Activated naive CD4-positive, alpha-beta T cell treated with anti-CD3 and anti-CD28 coated beads, Interleukin-2, amount 50 U/mL, for 16 hours (primary cell): ENCODE measurements at regions not wholly inside any gene's neighbourhood (a gene's known extent, or its start where the extent isn't known, plus 50 kb on each side); places are given as distances from the start of the nearest gene placed in this dataset.
"Not testable (repeated sequence)": the region's sequence is repeated elsewhere in the genome, so short reads cannot be mapped to it uniquely, and the experiment has no call there.

Experiments used
- DNase-seq: peaks from one replicate; pipeline ENCODE4 v3.0.0-alpha.2; 2020

DNA sequence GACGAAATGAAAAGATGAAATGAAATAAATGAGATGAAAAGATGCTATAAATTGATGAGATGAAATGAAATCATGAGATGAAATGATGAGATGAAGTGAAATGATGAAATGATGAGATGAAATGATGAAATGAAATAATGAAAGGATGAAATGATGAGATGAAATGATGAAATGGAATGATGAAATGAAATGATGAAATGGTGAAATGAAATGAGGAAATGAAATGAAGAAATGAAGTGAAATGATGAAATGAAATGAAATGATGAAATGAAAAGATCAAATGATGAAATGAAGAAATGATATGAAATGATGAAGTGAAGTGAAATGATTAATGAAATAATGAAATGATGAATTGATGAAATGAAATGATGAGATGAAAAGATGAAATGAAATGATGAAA lies 138.5 kb upstream of the ERV3-1 start:
- not testable (repeated sequence) for DNase-seq

GRCh38 chr7:65144557-65144956 lies 138.1 kb upstream of the ERV3-1 start:
- DNase-seq, result not testable (repeated sequence)

DNA sequence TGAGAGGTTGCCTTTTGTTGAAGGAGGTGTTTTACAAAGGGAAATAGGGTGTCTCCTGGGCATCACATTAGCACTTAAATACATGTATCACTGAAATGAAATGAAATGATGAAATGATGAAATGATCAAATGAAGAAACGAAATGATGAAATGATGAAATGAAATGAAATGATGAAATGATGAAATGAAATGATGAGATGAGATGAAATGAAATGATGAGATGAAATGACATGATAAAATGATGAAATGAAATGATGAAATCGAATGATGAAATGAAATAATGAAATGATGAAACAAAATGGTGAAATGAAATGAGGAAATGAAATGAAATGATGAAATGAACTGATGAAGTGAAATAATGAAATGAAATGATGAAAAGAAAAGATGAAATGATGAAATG lies 137.6 kb upstream of the ERV3-1 start:
- not testable (repeated sequence) for DNase-seq

DNA sequence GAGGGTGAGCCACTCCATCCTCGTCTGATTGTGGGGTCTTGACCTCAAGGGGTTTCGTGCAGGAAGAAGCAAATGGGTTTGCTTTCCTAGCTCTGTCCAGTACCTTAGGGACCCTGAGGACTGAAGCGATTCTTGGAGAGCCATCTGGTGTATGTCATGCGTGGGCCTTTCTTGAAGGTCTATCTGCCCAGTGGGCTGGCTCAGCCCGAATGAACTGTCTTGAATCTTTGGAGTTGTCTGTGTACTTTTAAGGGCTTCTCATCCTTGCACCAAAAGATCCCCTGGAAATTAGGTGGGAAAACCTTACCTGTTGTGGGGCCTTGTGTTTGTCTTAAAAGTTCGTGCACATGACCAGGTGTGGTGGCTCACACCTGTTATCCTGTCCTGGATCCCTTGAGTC lies 135.4 kb upstream of the ERV3-1 start:
- DNase-seq, result not testable (repeated sequence)

- not testable (repeated sequence) for DNase-seq
These were observed 134.9 kb upstream of the ERV3-1 start for GRCh38 chr7:65141405-65141778.

- DNase-seq, result peak; percentile 9
These were observed 134.3 kb upstream of the ERV3-1 start for GRCh38 chr7:65140543-65141404.

- not testable (repeated sequence) for DNase-seq
These were observed 130.4 kb upstream of the ERV3-1 start for GRCh38 chr7:65136850-65137249.

- not testable (repeated sequence) for DNase-seq
These were observed 126.6 kb upstream of the ERV3-1 start for GRCh38 chr7:65133087-65133486.

DNA sequence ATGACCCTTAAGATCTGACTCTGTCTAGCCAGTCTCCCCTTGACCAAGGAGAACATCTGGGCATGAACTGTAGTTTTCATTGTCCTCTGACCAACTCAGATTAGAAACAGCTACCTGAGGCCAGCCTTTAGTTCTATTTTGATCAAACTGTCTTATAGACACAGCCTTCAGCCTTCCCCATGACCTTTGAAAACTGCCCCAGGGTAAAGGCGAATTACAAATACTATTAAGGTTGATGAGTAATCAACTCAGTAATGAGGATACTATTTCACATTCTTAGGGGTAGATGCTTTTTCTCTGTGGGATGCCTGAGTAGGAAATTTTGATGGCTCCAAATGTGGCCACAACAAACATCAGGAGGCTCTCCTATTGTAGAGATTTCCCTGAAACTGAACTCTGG lies 125.8 kb upstream of the ERV3-1 start:
- not testable (repeated sequence) for DNase-seq

DNA sequence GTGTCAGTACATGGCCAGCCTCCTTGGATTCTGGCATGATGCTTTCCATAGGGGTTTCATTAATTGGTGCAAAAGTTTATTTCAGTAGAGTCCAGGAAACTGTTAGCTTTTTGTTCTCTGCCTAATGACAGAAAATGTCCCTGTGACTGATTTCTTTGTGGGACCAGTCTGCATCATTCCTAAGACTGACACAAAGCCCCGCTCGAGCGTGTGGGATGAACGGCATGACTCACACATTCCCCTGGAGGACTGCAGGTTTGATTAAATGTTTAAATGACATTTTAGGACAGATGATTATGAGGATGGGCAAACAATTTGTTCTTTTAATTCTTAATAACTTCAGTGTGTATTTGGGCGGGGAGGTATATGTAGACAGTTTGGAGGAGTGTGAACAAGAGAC lies 120.9 kb upstream of the ERV3-1 start:
- not testable (repeated sequence) for DNase-seq

- not testable (repeated sequence) for DNase-seq
These were observed 118.1 kb upstream of the ERV3-1 start for GRCh38 chr7:65124600-65124999.

- DNase-seq, result not testable (repeated sequence)
These were observed 99.2 kb upstream of the ERV3-1 start for GRCh38 chr7:65105650-65106203.

- DNase-seq, result not testable (repeated sequence)
These were observed 94.0 kb upstream of the ERV3-1 start for GRCh38 chr7:65100499-65100898.

DNA sequence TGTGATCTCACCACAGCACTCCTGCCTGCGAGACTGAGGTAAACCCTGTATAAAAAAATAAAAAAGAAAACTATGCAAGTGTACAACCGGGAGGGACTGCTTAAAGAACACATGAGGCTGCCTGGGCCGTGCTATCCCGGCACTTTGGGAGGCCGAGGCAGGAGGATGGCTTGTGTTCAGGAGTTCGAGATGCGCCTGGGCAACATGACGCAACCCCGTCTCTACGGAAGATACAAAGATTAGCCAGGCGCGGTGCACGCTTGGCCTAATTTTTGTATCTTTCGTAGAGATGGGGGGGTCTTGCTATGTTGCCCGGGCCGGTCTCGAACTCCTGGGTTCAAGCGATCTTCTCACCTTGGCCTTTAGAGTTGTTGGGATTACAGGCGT lies 75.2 kb upstream of the ERV3-1 start:
- DNase-seq, result not testable (repeated sequence)

- DNase-seq, result peak; percentile 92
These were observed 74.5 kb upstream of the ERV3-1 start for GRCh38 chr7:65080799-65081668.

GRCh38 chr7:65074959-65075358 lies 68.5 kb upstream of the ERV3-1 start:
- DNase-seq, result not testable (repeated sequence)

DNA sequence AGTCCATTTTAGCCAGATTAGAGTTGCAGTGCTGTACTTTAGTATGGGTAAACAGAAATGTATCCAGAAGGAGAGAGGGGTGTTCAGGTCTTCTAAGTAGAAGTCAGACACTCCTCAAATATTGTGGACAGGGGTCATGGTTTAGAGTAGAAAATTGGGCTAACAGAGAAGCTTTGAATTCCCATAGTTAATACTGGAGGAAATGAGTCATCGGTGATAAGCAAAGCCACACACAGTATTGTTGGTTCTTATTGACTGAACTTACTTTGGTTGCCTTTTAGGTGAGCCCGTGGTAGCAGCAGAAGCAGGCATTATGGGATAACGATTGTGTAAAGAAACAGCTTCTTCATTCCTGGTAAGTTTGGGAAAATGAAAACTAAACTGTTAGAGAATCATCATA lies 66.7 kb upstream of the ERV3-1 start:
- not testable (repeated sequence) for DNase-seq

GRCh38 chr7:65071854-65072431 lies 65.5 kb upstream of the ERV3-1 start:
- not testable (repeated sequence) for DNase-seq

DNA sequence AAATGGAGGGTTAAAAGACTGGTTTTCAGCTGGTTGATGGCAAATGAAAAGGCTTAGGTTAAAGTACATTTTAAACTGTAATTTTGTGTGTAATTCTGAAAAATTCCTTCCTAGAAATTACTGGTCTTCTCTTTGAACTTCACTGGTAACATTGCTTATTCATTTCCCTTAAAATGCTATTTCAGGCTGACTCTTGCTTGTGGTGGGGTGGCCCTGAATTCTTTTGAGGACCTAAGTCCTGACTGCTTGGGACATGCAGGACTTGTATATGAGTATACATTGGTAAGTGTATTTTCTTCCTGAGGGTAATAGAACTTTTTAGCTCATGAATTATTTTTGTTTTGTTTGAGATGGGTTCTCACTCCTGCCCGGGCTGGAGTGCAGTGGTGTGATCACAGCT lies 63.0 kb upstream of the ERV3-1 start:
- DNase-seq, result not testable (repeated sequence)

DNA sequence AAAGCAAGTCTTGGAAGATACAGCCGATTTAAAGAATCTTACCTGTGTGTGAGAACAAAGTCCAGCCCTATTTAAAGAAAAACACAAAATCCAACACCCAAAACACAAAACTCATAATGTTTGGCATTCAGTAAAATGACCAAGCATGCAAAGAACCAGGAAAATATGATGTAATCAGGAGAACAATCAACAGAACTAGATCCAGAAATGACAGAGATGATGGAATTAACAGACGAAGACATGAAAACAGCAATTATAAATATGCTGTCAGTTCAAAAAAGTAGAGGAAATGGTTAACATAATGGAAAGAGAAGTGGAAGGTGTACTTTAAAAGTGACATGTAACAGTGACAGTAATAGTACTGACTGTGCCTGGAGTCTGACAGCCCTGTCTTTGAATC lies 56.1 kb upstream of the ERV3-1 start:
- not testable (repeated sequence) for DNase-seq

DNA sequence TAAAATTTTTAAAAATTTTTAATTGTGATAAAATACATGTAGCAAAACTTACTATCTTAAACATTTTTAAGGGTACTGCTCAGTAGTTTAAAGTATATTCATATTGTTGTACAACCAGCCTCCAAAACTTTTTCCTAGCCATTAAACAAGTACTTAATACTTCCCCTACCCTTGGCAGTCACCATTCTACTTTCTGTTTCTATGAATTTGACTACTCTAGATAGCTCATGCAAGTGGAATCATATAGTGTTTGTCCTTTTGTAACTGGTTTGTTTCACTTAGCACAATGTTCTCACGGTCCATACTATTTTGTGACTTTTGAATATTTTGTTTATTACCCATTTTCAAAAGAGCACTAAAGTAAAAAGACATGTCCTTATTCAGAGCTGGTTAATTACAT lies 52.8 kb upstream of the ERV3-1 start:
- not testable (repeated sequence) for DNase-seq
